HG02571 (cell line): ENCODE measurements at regions not wholly inside any gene's neighbourhood (a gene's known extent, or its start where the extent isn't known, plus 50 kb on each side); places are given as distances from the start of the nearest gene placed in this dataset.
"Not testable (repeated sequence)": the region's sequence is repeated elsewhere in the genome, so short reads cannot be mapped to it uniquely, and the experiment has no call there.

Experiments used
- ATAC-seq: cut with Tn5 transposase; IDR thresholded peaks from one replicate; pipeline ENCODE4 v1.9.1; 2021; ENCODE audit warnings: mild to moderate bottlenecking, moderate library complexity; ENCODE audit not compliant: unreplicated experiment

DNA sequence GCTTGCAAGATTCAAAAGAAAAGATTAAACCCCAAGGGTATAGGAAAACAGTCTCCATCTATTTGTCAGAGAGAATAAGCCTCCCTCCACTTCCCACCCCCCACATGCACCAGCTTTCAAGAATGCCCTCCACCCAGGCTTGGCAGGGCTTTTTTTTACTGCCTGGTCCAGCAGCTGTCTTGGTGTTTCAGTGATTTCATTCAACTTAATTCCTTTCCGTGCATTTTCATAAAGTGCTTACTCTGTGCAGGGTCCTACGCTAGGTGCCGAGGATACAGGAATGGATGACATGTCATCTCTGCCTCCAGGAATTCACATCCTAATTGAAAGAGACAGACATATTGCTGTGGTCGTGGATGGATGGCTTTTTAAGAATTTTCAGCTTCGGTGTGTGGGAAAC lies 117.9 kb downstream of the LRATD1 start:
- no peak for ATAC-seq

DNA sequence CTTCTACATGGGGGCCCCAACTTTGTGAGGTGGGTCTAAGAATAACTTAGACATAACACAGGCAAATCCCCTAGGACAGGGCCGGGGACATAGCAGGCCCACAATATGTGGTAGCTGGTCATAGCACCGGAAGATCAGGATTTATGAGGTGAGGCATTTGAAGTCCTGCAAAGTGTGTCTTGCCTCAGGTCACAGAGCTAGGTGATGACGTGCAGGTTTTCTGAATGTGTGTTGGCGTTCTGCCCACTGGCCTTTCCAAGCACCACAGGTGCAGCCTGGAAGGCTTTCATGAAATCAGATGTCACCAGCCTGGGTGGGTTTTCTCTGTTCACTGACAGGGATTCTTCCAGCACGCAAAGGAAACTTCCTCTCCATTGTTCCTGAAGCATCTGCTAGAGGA lies 119.1 kb downstream of the LRATD1 start:
- ATAC-seq: no peak

DNA sequence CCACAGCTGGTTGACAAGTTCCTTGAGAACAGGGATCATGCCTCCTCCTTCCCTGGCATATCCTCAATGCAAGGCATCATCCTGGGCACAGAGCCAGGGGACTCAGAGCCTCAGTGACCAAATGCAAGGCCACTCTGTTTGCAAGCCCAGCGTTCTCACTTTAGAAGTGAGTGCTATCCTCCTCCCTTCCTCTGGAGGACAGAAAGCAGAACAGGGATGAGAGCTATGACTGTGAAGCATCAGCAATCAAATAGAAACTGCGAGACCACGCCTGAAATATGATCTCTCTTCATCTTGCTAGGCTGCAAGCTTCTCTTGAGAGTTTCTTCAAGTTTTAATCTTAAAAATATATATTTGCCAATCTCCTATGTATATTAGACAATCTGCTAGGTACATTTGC lies 119.8 kb downstream of the LRATD1 start:
- ATAC-seq: no peak

DNA sequence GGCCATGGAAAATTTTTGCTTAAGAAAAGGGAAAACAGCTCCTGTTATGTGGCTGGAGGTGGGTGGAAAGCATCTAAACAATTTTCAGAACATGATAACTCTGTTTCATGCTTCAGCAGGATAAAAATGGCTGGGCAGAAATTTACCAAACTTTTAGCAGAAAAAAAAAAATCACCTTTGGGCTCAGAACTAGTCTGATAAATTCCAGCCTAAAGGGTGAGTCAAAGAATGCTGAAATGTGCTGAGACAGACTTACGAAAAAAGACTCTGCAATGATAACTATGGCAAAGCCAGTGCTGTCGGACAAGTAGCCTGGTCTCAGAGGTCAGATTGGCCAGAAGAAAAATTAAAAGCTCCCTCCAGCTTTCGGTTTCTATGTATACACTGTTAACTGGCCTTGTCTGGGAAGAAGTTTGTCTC lies 123.6 kb downstream of the LRATD1 start:
- ATAC-seq: no peak

DNA sequence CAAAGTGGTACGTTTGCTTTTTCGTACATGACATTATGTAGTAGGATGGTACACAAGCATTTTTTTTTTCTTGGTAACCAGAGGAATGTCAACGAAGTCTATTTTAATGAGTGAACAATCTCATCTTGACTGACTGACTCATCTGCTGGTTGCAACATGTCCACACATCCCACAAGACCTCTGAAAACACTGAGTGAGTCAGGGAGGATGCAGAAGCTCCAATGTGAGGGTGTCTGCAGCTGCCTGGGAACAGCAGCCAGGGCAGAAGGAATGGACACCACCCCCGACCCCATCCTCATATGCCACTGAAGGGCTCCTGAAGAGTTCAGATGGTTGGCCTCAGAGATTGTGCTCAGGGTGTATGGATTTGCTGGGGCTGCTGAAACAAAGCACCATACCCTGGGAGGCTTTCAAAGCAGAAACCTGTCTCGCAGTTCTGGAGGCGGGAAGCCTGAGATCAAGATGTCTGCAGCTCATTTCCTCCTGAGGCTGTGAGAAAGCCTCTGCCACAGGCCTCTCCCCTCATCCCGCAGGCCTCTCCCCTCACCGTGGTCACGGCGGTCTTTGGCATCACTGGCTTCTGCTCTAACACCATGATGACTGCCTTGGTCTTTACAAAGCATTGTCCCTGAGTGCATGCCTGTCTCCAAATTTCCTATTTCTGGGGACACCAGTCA lies 124.6 kb downstream of the LRATD1 start:
- ATAC-seq: no peak

DNA sequence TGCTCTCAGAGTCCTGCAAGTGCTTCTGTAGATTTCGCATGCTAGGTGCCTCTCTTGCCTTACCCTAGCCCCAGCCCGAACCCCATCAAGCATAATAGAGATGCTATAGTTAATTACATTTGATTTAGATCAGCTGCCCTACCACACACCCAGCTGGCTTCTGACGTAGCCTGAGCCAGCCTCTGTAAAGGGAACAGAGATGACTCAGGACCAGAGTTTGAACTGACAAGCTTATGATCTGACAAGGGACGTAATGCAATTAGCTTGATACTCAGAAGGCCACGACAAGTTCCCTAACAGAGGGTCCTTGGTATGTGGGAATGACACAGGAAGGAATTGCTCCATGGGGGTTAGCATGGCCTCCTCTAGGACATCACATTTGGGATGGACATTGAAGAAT lies 126.6 kb downstream of the LRATD1 start:
- no peak for ATAC-seq

DNA sequence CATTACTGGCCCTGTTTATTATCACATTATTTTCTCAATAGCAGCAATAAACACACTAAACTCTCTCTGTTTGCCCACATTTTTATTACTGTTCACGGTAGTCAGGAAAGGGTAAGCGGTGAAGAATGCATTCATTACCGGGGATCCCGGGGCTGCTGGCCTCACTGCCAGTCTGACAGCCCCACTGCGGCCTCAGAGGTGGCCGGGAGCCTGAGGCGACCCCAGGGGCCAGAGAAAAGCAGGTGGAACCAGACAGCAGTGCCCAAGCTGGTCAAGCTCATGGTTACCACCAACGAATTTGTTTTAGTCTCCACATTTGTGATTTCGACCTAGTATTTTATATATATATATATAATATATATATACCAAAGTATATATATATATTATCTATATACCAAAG lies 127.7 kb downstream of the LRATD1 start:
- no peak for ATAC-seq

DNA sequence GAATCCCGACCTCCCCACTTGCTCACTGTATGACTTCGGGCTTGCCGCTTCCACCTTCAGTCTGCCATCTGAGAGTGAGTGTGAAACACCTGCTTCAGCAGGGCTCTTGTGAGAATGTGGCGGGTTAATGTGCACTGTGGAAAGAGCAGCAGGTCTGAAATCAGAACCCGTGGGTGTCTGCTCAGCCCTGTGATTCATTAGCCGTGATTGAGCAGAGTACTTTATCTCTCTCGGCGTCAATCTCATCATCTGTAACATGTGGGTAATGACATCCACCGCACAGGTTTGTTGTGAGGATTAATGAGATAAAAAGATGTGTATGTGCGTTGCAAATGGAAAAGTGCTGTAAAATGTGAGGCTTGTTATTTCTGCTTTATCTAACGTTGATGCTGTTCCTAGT lies 128.6 kb downstream of the LRATD1 start:
- no peak for ATAC-seq

DNA sequence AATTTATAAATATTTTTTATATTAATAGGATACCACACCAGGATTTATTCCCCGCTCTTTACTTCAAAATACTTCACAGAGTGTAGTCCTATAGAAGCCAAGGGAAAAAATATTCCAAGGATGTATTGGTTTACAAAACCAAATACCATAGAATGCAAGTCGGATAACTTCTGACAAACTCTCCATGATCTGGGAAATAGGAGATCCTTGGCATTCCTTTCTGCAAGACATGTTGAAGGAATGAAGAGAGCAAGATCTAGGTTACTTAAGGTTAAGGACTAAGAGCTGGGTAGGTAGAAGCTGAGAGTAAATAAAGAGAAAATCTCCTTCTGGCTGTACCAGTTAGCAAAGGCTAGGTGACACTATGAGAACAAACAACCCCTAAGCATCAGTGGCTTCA lies 141.2 kb downstream of the LRATD1 start:
- ATAC-seq: no peak

DNA sequence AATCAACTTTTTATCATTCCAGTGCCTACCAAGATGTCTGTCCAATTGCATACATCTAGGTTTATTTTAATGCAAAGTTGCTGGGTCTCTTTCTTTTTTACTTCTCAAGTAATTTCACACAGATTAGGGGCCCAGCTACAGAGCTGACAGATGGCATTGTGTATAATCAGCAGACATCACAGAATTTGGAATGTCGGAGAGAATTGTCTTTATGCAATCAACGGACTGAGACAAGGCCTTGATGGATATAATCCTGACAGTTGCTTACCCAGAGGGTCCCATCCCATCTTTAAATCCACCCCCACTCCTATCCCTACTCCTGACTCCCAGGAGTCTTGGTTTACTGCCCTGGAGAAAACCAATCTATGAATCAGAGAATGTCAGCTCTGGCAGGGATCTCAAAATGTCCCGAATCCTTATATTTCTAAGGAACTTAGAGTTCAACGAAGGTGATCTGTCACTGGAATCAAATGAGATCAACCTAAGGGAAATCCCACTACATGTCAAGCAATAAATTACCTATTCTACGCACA lies 142.0 kb downstream of the LRATD1 start:
- no peak for ATAC-seq

DNA sequence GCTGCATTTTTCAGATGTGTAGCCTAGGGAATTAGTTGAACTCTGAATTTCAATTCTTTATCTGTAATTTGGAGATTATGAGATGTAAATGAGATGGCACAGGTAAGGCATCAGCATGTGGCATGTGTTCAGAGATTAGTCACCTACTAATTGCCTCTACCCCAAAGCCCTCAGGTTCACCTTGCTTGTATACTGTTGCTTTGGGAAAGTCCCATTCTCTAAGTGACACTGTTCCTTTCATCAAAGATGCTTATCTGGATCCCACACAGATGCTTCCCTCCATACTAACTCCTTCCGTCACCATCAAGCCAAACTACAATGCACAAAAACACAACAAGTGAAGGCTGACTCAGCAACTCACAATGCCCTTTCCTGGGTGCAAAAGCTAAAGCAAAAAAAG lies 143.7 kb downstream of the LRATD1 start:
- ATAC-seq: no peak

DNA sequence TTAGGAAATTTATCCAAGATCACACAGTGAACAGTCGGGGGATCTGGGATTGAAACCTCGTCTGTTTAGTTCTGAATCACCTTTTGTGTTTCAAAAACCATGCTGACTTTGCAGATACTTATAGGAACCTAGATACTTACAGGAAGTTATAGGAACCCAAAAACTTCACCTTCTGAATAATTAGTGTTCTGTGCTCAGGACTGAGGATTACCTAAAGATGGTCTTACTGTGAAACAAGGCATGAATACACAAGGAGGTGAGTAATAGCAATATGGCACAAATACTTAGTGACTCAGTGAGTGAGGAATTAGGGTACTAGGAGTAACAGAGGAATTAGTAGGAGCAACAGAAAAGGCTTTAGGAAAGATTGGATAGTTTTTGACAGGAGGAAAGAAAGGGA lies 145.5 kb downstream of the LRATD1 start:
- no peak for ATAC-seq

DNA sequence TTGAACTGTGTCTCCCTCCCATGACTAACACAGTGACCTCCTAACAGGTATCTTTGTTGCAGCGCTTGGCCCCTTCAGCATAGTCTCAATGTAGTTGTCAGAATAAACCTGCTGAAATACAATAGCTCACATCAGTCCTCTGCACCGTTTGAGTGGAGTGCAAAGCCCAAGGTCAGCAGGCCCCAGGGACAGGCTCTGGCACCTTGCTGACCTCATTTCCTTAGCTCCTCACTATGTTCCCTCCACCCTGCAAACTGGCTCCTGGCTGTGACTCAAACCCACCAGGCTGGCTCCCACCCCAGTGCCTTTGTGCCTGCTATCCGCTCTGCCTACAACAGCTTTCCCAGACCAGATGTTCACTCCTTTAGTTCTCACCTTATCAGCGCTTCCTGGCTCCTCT lies 146.7 kb downstream of the LRATD1 start:
- no peak for ATAC-seq

DNA sequence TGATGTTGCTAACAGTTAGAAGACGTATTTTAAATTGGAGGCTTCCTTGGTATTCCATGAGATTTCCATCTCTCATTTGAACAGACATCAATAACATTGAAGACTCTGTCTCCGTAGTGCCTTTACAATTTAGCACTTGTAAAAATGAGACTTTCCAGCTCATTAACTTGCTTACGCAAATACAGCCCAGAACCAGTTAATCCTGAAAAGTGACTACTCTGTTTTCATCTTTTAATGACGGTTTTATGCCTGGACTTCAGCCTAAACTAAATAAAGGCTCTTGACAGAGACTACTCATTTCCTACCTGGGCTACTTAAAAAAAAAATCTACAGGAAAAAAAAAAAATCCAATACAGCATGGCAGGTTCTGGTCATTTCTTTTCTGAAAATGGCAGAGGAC lies 148.6 kb downstream of the LRATD1 start:
- no peak for ATAC-seq

DNA sequence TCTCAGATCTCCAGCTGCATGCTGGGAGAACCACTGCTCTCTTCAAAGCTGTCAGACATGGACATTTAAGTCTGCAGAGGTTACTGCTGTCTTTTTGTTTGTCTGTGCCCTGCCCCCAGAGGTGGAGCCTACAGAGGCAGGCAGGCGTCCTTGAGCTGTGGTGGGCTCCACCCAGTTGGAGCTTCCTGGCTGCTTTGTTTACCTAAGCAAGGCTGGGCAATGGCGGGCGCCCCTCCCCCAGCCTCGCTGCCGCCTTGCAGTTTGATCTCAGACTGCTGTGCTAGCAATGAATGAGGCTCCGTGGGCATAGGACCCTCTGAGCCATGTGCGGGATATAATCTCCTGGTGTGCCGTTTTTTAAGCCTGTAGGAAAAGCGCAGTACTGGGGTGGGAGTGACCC lies 156.3 kb downstream of the LRATD1 start:
- not testable (repeated sequence) for ATAC-seq

DNA sequence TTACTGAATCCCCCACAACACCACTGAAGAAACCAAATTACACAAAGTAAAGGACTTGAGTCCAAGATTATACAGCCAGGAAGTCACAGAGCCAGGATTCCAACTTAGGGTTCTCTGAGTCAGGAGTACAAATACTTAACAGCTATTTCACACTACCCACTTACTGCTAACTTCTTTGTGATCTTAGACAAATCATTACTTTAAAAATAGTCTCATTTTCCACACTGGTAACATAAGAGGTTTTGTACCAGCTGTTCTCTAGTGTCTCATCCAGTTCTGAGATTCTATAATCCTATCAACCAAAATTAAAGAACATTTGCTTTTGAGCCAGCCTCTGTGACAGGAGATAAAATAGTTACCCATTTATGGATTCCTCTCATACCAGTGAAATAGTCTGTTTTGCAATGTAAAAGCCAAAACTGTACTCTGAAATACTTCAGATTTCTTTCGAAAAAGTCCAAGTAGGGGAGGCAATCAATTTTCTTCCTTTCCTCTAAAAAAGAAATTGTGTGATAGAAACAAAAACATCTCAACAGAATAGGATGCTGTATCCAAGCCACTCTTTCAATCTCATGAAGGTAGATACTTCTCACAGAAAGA lies 157.6 kb downstream of the LRATD1 start:
- no peak for ATAC-seq

DNA sequence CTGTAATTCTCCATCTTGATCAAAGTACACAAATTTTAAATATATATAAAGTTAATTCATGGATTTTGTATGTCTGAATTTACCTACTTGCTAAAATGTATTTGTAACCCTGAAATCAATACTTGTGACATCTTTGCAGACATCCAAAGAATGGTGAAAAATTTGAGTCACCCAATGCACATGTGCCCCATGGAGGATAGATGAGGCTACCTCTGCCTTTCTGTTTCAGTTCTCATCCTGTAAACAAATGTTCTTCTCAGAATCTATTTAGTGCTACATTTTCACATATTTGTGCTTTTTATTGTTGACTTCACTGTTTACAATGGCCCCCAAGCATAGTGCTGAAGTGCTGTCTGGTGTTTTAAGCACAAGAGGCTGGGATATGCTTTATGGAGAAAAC lies 171.5 kb downstream of the LRATD1 start:
- ATAC-seq: no peak

DNA sequence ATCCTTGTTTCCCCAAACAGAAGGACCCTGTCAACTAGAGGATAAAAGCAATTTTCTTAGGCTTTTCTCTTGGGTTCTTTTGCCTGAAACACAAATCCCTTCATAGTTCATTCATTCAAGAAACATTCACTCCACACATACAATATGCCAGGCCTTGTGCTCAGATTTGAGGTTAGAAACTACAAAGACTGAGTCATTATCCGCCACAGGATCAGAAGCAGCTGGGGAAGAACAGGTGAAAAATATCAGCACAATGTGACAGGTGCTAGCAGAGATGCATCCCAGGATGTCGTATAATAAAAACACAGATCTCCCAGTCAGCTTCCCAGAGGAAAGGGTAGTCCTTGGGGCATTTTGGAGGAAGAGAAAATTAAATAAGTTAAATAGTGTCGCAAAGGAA lies 172.4 kb downstream of the LRATD1 start:
- ATAC-seq: no peak

DNA sequence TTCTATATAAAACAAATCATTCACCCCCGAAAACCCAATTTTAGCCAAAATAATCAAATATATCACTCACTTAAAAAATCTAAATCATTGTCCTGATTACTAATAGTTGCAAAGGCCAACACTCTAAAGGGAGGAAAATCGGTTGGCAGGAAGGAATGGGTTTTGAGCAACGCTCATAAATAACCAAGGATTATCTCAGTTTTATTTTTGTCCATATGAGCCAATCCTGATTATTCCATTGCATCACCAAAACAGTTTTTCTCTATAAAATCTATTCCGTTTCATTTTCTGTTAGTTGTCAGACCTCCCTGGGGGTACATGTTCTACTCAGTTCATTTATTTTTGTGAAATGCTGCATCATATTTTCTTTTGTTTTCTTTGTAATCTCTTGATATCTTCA lies 174.1 kb downstream of the LRATD1 start:
- ATAC-seq: no peak

DNA sequence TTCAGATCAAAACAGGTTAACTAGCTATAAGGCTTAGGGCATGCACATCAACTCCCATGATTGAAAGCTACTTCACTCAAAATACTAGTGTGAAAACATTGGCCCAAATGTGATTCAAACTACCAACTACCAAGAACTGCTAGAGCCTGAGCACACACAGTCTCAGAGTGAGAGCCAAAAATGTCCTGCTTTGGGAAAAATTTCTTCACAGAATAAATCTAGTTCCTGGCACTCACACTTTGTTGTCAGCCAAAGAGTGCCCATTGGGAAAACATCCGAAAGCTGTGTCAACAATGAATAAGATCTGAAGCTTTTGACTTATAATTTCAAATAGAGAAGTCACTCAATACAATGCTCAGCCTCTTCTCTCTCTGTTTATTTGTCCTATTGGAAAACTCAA lies 182.7 kb downstream of the LRATD1 start:
- no peak for ATAC-seq

DNA sequence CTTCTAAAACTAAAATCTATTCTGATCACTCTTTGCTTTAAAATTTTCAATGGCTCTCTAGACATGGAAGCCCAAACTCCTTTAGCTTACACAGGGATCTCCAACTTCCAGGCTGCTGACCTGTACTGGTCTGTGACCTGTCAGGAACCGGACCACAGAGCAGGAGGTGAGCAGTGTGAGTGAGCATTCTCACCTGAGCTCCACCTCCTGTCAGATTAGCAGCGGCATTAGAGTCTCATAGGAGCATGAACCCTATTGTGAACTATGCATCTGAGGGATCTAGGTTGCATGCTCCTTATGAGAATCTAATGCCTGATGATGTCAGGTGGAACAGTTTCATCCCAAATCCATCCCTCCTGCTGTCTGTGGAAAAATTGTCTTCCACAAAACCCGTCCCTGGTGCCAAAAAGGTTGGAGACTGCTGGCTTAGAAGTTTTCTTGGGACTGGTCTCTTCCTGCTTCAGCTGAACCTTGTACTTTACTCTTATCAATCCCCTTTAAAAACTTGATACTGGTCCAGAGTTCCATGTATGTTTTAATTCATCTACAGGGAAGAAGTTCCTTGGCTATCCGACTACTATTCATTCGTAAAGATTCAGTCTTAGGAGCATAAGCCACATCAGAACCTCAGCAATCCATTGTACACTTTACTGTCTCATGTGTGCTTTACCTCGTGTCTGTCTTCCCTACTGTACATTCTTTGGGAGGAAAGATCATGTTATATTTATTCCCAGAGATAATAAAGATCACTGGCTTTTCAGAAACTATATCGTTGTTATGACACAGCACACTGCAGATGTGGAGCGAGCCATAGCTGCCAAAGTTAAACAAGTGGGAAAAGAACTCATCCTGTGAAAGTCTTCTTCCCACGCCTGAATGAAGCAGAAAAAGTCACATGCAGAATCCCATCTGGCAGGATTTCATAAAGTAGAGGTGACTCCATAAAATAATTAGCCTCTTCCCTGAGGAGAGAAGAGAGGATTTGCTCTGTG lies 183.8 kb downstream of the LRATD1 start:
- no peak for ATAC-seq

DNA sequence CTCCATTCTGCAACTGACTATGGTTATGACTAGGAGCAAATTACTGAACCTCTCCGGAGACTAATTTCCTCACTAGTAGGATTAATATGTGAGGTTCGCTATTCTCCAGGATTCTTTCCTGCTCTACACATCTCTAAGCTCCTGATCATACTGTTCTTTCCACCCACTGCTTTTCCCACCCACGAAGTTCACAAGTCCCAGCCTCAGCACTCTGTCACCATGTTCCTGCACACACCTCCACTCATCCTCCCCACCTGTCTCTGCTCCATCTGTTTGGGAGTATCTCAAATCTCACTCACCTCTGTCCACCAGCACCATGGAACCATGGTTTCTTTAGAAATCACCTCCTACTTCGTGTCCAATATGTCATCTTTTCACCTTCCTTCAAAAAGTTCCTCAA lies 185.3 kb downstream of the LRATD1 start:
- ATAC-seq: no peak
